ENCODE measurements at regions not wholly inside any gene's neighbourhood (a gene's known extent, or its start where the extent isn't known, plus 50 kb on each side); places are given as distances from the start of the nearest gene placed in this dataset.

GRCh38 chr16:73210084-73210483 lies 162.2 kb upstream of the ZFHX3 start:
- TF ChIP-seq POLR2AphosphoS5 (IDR thresholded peaks at IDR 0.05) (no peak), CTCF (IDR thresholded peaks at IDR 0.05 in 8 of 11, conservative IDR thresholded peaks at IDR 0.05 in 3 of 11) (no peak), POLR2A (IDR thresholded peaks at IDR 0.05) (no peak)
- WGBS, 5 donors = 71 to 86% (median 81%) methylated on average over 4 of the region's 4 CpGs
- Histone ChIP-seq H3K9me3 (peaks cover 0 to 5% (median 0%) of the 10 kb centered on the region in 8 donors), H3K27me3 (replicated peaks in 1 of 7) (no peaks in the 10 kb centered on the region), H3K4me3 (no peak overlapping the region), H3K36me3 (no peaks in the 10 kb centered on the region), H3K4me1 (no peaks in the 10 kb centered on the region), H3K27ac (no peak overlapping the region)
- intact Hi-C loops (cut with DNase I; ENCODE audit: low total_unique reads) = no loop called here
- DNase-seq = no peak

- intact Hi-C loops (cut with DNase I; ENCODE audit: low total_unique reads) = loop anchor here (10.0 kb wide), 1 partner anchor 374 kb away; no protein-coding TSS in a partner anchor
- TF ChIP-seq POLR2AphosphoS5 (IDR thresholded peaks at IDR 0.05) = no peak
- TF ChIP-seq POLR2A (IDR thresholded peaks at IDR 0.05) = no peak
- TF ChIP-seq CTCF (IDR thresholded peaks at IDR 0.05 in 8 of 11, conservative IDR thresholded peaks at IDR 0.05 in 3 of 11) = no peak
- no peak overlapping the region for H3K4me3 ChIP-seq
- H3K4me1 ChIP-seq = no peaks in the 10 kb centered on the region
- peaks cover 0 to 5% (median 0%) of the 10 kb centered on the region in 8 donors for H3K9me3 ChIP-seq
- H3K36me3 ChIP-seq = no peaks in the 10 kb centered on the region
- H3K27me3 ChIP-seq (replicated peaks in 1 of 7) = no peaks in the 10 kb centered on the region
- no peak overlapping the region for H3K27ac ChIP-seq
- WGBS, 5 donors = 94 to 100% (median 95%) methylated on average over 2 of the region's 2 CpGs
- DNase-seq = no peak
Measured at GRCh38 chr16:73209190-73209589, 161.3 kb upstream of the ZFHX3 start.

- Histone ChIP-seq H3K4me1 (no peaks in the 10 kb centered on the region), H3K27ac (no peak overlapping the region), H3K9me3 (peaks cover 0 to 5% (median 0%) of the 10 kb centered on the region in 8 donors), H3K4me3 (no peak overlapping the region), H3K27me3 (replicated peaks in 1 of 7) (no peaks in the 10 kb centered on the region), H3K36me3 (no peaks in the 10 kb centered on the region)
- 62 to 88% (median 77%) methylated on average over 2 of the region's 2 CpGs for WGBS, 5 donors
- TF ChIP-seq POLR2AphosphoS5 (IDR thresholded peaks at IDR 0.05) (no peak), POLR2A (IDR thresholded peaks at IDR 0.05) (no peak), CTCF (IDR thresholded peaks at IDR 0.05 in 8 of 11, conservative IDR thresholded peaks at IDR 0.05 in 3 of 11) (no peak)
- DNase-seq = no peak
- intact Hi-C loops (cut with DNase I; ENCODE audit: low total_unique reads) = loop anchor here (10.0 kb wide), 1 partner anchor 371 kb away; no protein-coding TSS in a partner anchor
Measured at GRCh38 chr16:73206151-73206707, 158.3 kb upstream of the ZFHX3 start.

GRCh38 chr16:73205153-73205886 lies 157.4 kb upstream of the ZFHX3 start:
- H3K27me3 ChIP-seq (replicated peaks in 1 of 7) = no peaks in the 10 kb centered on the region
- 88 to 95% (median 91%) methylated on average over 9 of the region's 9 CpGs for WGBS, 5 donors
- peaks cover 0 to 5% (median 0%) of the 10 kb centered on the region in 8 donors for H3K9me3 ChIP-seq
- TF ChIP-seq POLR2A (IDR thresholded peaks at IDR 0.05) (no peak), POLR2AphosphoS5 (IDR thresholded peaks at IDR 0.05) (no peak), CTCF (IDR thresholded peaks at IDR 0.05 in 8 of 11, conservative IDR thresholded peaks at IDR 0.05 in 3 of 11) (no peak)
- intact Hi-C loops (cut with DNase I; ENCODE audit: low total_unique reads) = loop anchor here (10.0 kb wide), 1 partner anchor 371 kb away; no protein-coding TSS in a partner anchor
- H3K27ac ChIP-seq = no peak overlapping the region
- no peak for DNase-seq
- H3K4me3 ChIP-seq = no peak overlapping the region
- H3K36me3 ChIP-seq = no peaks in the 10 kb centered on the region
- H3K4me1 ChIP-seq = no peaks in the 10 kb centered on the region

All from spleen (tissue), 11 donors.